Smooth muscle cell of the brain vasculature (primary cell): ENCODE measurements at regions not wholly inside any gene's neighbourhood (a gene's known extent, or its start where the extent isn't known, plus 50 kb on each side); places are given as distances from the start of the nearest gene placed in this dataset.
A peak's percentile ranks its signal among the peaks of the same experiment; 100 is the strongest.

ENCODE experiments used
- DNase-seq: peaks from one replicate; pipeline ENCODE4 v3.0.0-alpha.2; 2012; ENCODE audit warnings: low read depth, low spot score

- DNase-seq = no peak
These were observed 250.1 kb downstream of the GAS1 start for GRCh38 chr9:86697213-86697612.

GRCh38 chr9:86695910-86696424, 251.3 kb downstream of the GAS1 start:
- DNase-seq = no peak

GRCh38 chr9:86690034-86690433, 257.3 kb downstream of the GAS1 start:
- no peak for DNase-seq

- DNase-seq = no peak
These were observed 259.5 kb downstream of the GAS1 start for GRCh38 chr9:86687788-86688187.

- no peak for DNase-seq
These were observed 261.8 kb downstream of the GAS1 start for GRCh38 chr9:86685556-86685955.

GRCh38 chr9:86684148-86684547, 263.2 kb downstream of the GAS1 start:
- no peak for DNase-seq

- no peak for DNase-seq
These were observed 265.1 kb downstream of the GAS1 start for GRCh38 chr9:86682240-86682639.

GRCh38 chr9:86679909-86680308, 267.4 kb downstream of the GAS1 start:
- DNase-seq = no peak

- no peak for DNase-seq
These were observed 270.9 kb downstream of the GAS1 start for GRCh38 chr9:86676396-86676795.

GRCh38 chr9:86675805-86676204, 271.5 kb downstream of the GAS1 start:
- no peak for DNase-seq

- DNase-seq = no peak
These were observed 272.8 kb downstream of the GAS1 start for GRCh38 chr9:86674487-86674886.

- no peak for DNase-seq
These were observed 274.3 kb downstream of the GAS1 start for GRCh38 chr9:86672966-86673365.

- DNase-seq = no peak
These were observed 275.0 kb downstream of the GAS1 start for GRCh38 chr9:86672301-86672700.

- DNase-seq = no peak
These were observed 276.3 kb downstream of the GAS1 start for GRCh38 chr9:86671018-86671417.

- no peak for DNase-seq
These were observed 276.8 kb downstream of the GAS1 start for GRCh38 chr9:86670536-86670935.

GRCh38 chr9:86670076-86670475, 277.2 kb downstream of the GAS1 start:
- DNase-seq = no peak

GRCh38 chr9:86669422-86669821, 277.9 kb downstream of the GAS1 start:
- DNase-seq = no peak

GRCh38 chr9:86668488-86668887, 278.8 kb downstream of the GAS1 start:
- DNase-seq = no peak

- DNase-seq = peak; percentile 29
These were observed 280.0 kb downstream of the GAS1 start for GRCh38 chr9:86667307-86667706.

- DNase-seq = no peak
These were observed 281.9 kb downstream of the GAS1 start for GRCh38 chr9:86665416-86665815.

- DNase-seq = no peak
These were observed 282.7 kb downstream of the GAS1 start for GRCh38 chr9:86664603-86665002.

- no peak for DNase-seq
These were observed 283.4 kb downstream of the GAS1 start for GRCh38 chr9:86663905-86664304.

GRCh38 chr9:86662890-86663468, 284.3 kb downstream of the GAS1 start:
- no peak for DNase-seq
